NCI-H460 (cell line): ENCODE measurements at regions not wholly inside any gene's neighbourhood (a gene's known extent, or its start where the extent isn't known, plus 50 kb on each side); places are given as distances from the start of the nearest gene placed in this dataset.
"Not testable (repeated sequence)": the region's sequence is repeated elsewhere in the genome, so short reads cannot be mapped to it uniquely, and the experiment has no call there.

Source experiments
- DNase-seq: peaks from one replicate; pipeline ENCODE4 v3.0.0-alpha.2; 2016; ENCODE audit warnings: low read depth; ENCODE audit errors: extremely low read depth

GRCh38 chr14:48333221-48333920 lies 658.0 kb upstream of the MDGA2 start:
- no peak for DNase-seq

- DNase-seq, result no peak
Observed at GRCh38 chr14:48331421-48331820, 656.0 kb upstream of the MDGA2 start.

GRCh38 chr14:48325486-48325885 lies 650.1 kb upstream of the MDGA2 start:
- DNase-seq, result no peak

GRCh38 chr14:48323665-48324064 lies 648.3 kb upstream of the MDGA2 start:
- no peak for DNase-seq

GRCh38 chr14:48319823-48320222 lies 644.4 kb upstream of the MDGA2 start:
- DNase-seq, result no peak

GRCh38 chr14:48304729-48305128 lies 629.3 kb upstream of the MDGA2 start:
- no peak for DNase-seq

GRCh38 chr14:48289701-48290100 lies 614.3 kb upstream of the MDGA2 start:
- no peak for DNase-seq

- not testable (repeated sequence) for DNase-seq
Observed at GRCh38 chr14:48285217-48285616, 609.8 kb upstream of the MDGA2 start.

- DNase-seq, result no peak
Observed at GRCh38 chr14:48275301-48275700, 599.9 kb upstream of the MDGA2 start.

- no peak for DNase-seq
Observed at GRCh38 chr14:48274826-48275225, 599.4 kb upstream of the MDGA2 start.

- not testable (repeated sequence) for DNase-seq
Observed at GRCh38 chr14:48267926-48268325, 592.5 kb upstream of the MDGA2 start.

- DNase-seq, result not testable (repeated sequence)
Observed at GRCh38 chr14:48266201-48266600, 590.8 kb upstream of the MDGA2 start.

- DNase-seq, result no peak
Observed at GRCh38 chr14:48261436-48261835, 586.0 kb upstream of the MDGA2 start.

- not testable (repeated sequence) for DNase-seq
Observed at GRCh38 chr14:48260394-48261295, 585.2 kb upstream of the MDGA2 start.

GRCh38 chr14:48259876-48260275 lies 584.5 kb upstream of the MDGA2 start:
- not testable (repeated sequence) for DNase-seq

GRCh38 chr14:48259232-48259631 lies 583.8 kb upstream of the MDGA2 start:
- not testable (repeated sequence) for DNase-seq

GRCh38 chr14:48258703-48259102 lies 583.3 kb upstream of the MDGA2 start:
- DNase-seq, result not testable (repeated sequence)

- no peak for DNase-seq
Observed at GRCh38 chr14:48253020-48253419, 577.6 kb upstream of the MDGA2 start.

- no peak for DNase-seq
Observed at GRCh38 chr14:48251290-48251689, 575.9 kb upstream of the MDGA2 start.

- DNase-seq, result no peak
Observed at GRCh38 chr14:48250575-48250974, 575.2 kb upstream of the MDGA2 start.

GRCh38 chr14:48247977-48248376 lies 572.6 kb upstream of the MDGA2 start:
- no peak for DNase-seq

- no peak for DNase-seq
Observed at GRCh38 chr14:48243900-48244299, 568.5 kb upstream of the MDGA2 start.
